Loucy (cell line): ENCODE measurements at regions not wholly inside any gene's neighbourhood (a gene's known extent, or its start where the extent isn't known, plus 50 kb on each side); places are given as distances from the start of the nearest gene placed in this dataset.

Source experiments
- H2AFZ ChIP-seq: fragments of 200-600 bp; sonication (generic); 2 replicates; pipeline ENCODE4 v1.6.0; 2016; ENCODE audit warnings: antibody characterized with exemption, mild to moderate bottlenecking, low read length, moderate library complexity
- H3F3A ChIP-seq: fragments of 200-600 bp; 2 replicates; pipeline ENCODE4 v1.6.0; 2016; ENCODE audit warnings: antibody characterized with exemption, low read depth, mild to moderate bottlenecking
- H3K27me3 ChIP-seq: fragments of 200-600 bp; sonication (generic); 2 replicates; pipeline ENCODE4 v1.6.1; 2014; ENCODE audit warnings: low read length, mild to moderate bottlenecking; ENCODE audit not compliant: insufficient read depth, poor library complexity, severe bottlenecking
- H3K36me3 ChIP-seq: fragments of 200-600 bp; sonication (generic); 2 replicates; pipeline ENCODE4 v1.6.1; 2016; ENCODE audit warnings: low read length; ENCODE audit not compliant: insufficient read depth
- H3K4me1 ChIP-seq: fragments of 200-600 bp; sonication (generic); 2 replicates; pipeline ENCODE4 v1.5.1; 2014; ENCODE audit warnings: low read length, mild to moderate bottlenecking; ENCODE audit not compliant: insufficient read depth, poor library complexity, severe bottlenecking
- H3K4me2 ChIP-seq: fragments of 200-600 bp; sonication (generic); 2 replicates; pipeline ENCODE4 v1.6.0; 2014; ENCODE audit warnings: antibody characterized with exemption, low read length, low read depth, mild to moderate bottlenecking; ENCODE audit not compliant: poor library complexity, severe bottlenecking
- H3K4me3 ChIP-seq: fragments of 200-600 bp; sonication (generic); 2 replicates; pipeline ENCODE4 v1.5.1; 2014; ENCODE audit warnings: low read length, mild to moderate bottlenecking, mixed read lengths; ENCODE audit not compliant: poor library complexity, severe bottlenecking
- H3K79me2 ChIP-seq: fragments of 200-600 bp; sonication (generic); 2 replicates; pipeline ENCODE4 v1.6.1; 2014; ENCODE audit warnings: low read length; ENCODE audit not compliant: insufficient read depth
- H3K9ac ChIP-seq: fragments of 200-600 bp; sonication (generic); 2 replicates; pipeline ENCODE4 v1.6.0; 2014; ENCODE audit warnings: mild to moderate bottlenecking, low read depth, low read length, moderate library complexity; ENCODE audit not compliant: poor library complexity, severe bottlenecking
- H3K9me2 ChIP-seq: fragments of 200-600 bp; sonication (generic); replicated peaks from 2 replicates; pipeline ENCODE4 v1.6.1; 2016; ENCODE audit warnings: low read depth, low read length, mixed read lengths
- H3K9me3 ChIP-seq: fragments of 200-600 bp; sonication (generic); 2 replicates; pipeline ENCODE4 v1.6.1; 2014; ENCODE audit warnings: mild to moderate bottlenecking, antibody characterized with exemption, low read length, low read depth; ENCODE audit not compliant: insufficient read depth
- H4K20me1 ChIP-seq: fragments of 200-600 bp; sonication (generic); 2 replicates; pipeline ENCODE4 v1.6.0; 2014; ENCODE audit warnings: antibody characterized with exemption, low read length, mild to moderate bottlenecking; ENCODE audit not compliant: insufficient read depth, poor library complexity, severe bottlenecking
- CTCF ChIP-seq: fragments of 200-600 bp; sonication (generic); conservative IDR thresholded peaks from 2 replicates; pipeline ENCODE4 v1.5.1; 2014; ENCODE audit warnings: mild to moderate bottlenecking, antibody characterized with exemption, low read length
- EZH2phosphoT487 ChIP-seq: fragments of 200-600 bp; IDR thresholded peaks from 2 replicates; pipeline ENCODE4 v1.6.1; 2018; ENCODE audit warnings: antibody characterized with exemption, mild to moderate bottlenecking, moderate library complexity, borderline replicate concordance

GRCh38 chr10:78775891-78776290 lies 292.9 kb upstream of the ZMIZ1 start:
- TF ChIP-seq EZH2phosphoT487 (no peak), CTCF (no peak)
- Histone ChIP-seq H3K27me3 (no peaks in the 10 kb centered on the region), H3K9ac (no peak overlapping the region), H3F3A (no peaks in the 10 kb centered on the region), H3K9me2 (no peaks in the 10 kb centered on the region), H3K36me3 (no peaks in the 10 kb centered on the region), H2AFZ (no peak overlapping the region), H3K9me3 (no peaks in the 10 kb centered on the region), H3K4me3 (no peak overlapping the region), H3K79me2 (no peaks in the 10 kb centered on the region), H3K4me2 (no peak overlapping the region), H4K20me1 (no peaks in the 10 kb centered on the region), H3K4me1 (no peaks in the 10 kb centered on the region)

- H4K20me1 ChIP-seq, result no peaks in the 10 kb centered on the region
- H3K9me3 ChIP-seq, result no peaks in the 10 kb centered on the region
- H3K9me2 ChIP-seq, result no peaks in the 10 kb centered on the region
- H3K4me2 ChIP-seq, result no peak overlapping the region
- H3K79me2 ChIP-seq, result no peaks in the 10 kb centered on the region
- no peak for TF ChIP-seq CTCF
- H2AFZ ChIP-seq, result no peak overlapping the region
- H3K27me3 ChIP-seq, result no peaks in the 10 kb centered on the region
- H3K4me3 ChIP-seq, result no peak overlapping the region
- no peaks in the 10 kb centered on the region for H3K4me1 ChIP-seq
- H3K9ac ChIP-seq, result no peak overlapping the region
- no peaks in the 10 kb centered on the region for H3K36me3 ChIP-seq
- no peaks in the 10 kb centered on the region for H3F3A ChIP-seq
These were observed 292.0 kb upstream of the ZMIZ1 start for GRCh38 chr10:78776756-78777155.

- Histone ChIP-seq H3K4me3 (no peak overlapping the region), H3K9ac (no peak overlapping the region), H3K79me2 (no peaks in the 10 kb centered on the region), H2AFZ (no peak overlapping the region), H3K36me3 (no peaks in the 10 kb centered on the region), H3K9me2 (no peaks in the 10 kb centered on the region), H3K27me3 (no peaks in the 10 kb centered on the region), H3K4me1 (no peaks in the 10 kb centered on the region), H3F3A (no peaks in the 10 kb centered on the region), H3K9me3 (no peaks in the 10 kb centered on the region), H3K4me2 (no peak overlapping the region), H4K20me1 (no peaks in the 10 kb centered on the region)
- TF ChIP-seq EZH2phosphoT487, result no peak
- TF ChIP-seq CTCF, result no peak
These were observed 291.3 kb upstream of the ZMIZ1 start for GRCh38 chr10:78777466-78777865.
